Motor neuron (in vitro differentiated cells): ENCODE measurements at regions not wholly inside any gene's neighbourhood (a gene's known extent, or its start where the extent isn't known, plus 50 kb on each side); places are given as distances from the start of the nearest gene placed in this dataset.

Experiments used
- ATAC-seq, 8 experiments: fragments of 200-7000 bp; cut with Tn5 transposase; replicated peaks in 6 of 8; 2 replicates each; pipeline ENCODE4 v1.8.0; 2021; ENCODE audit warnings: mild to moderate bottlenecking in 8 of 8, moderate library complexity in 8 of 8
- H3K27ac ChIP-seq, 2 donors: fragments of 250-450 bp; sonication (Bioruptor Pico); 2 replicates each; pipeline ENCODE4 v1.9.0; 2021; ENCODE audit warnings: antibody characterized with exemption in 2 of 2, mild to moderate bottlenecking in 2 of 2, moderate library complexity in 1 of 2
- H3K4me1 ChIP-seq, 2 donors: fragments of 250-450 bp; sonication (Bioruptor Pico); replicated peaks in 1 of 2; 2 replicates each; pipeline ENCODE4 v1.6.1; 2021; ENCODE audit warnings: antibody characterized with exemption in 2 of 2, mild to moderate bottlenecking in 2 of 2, moderate library complexity in 1 of 2
- H3K4me3 ChIP-seq, 5 donors: fragments of 250-450 bp; sonication (Bioruptor Pico); 2 replicates each; pipeline ENCODE4 v1.9.0; 2021; ENCODE audit warnings: antibody characterized with exemption in 5 of 5, mild to moderate bottlenecking in 5 of 5, moderate library complexity in 4 of 5
- WGBS, 10 experiments: fragments of 450-650 bp; shearing (Covaris generic); methylation state at CpG; one replicate each; pipeline ENCODE4 v1.0.0; 2022; 5-methylcytosine and 5-hydroxymethylcytosine counted together
- in situ Hi-C, 9 experiments: fragments of 400-800 bp; cut with MboI; loops; one replicate each; pipeline ENCODE4 v1.15.0; 2021; ENCODE audit warnings: low sequenced_read_pairs in 9 of 9, low pct_unique_long_range_greater_than_20kb in 2 of 9; ENCODE audit not compliant: unreplicated experiment in 9 of 9

DNA sequence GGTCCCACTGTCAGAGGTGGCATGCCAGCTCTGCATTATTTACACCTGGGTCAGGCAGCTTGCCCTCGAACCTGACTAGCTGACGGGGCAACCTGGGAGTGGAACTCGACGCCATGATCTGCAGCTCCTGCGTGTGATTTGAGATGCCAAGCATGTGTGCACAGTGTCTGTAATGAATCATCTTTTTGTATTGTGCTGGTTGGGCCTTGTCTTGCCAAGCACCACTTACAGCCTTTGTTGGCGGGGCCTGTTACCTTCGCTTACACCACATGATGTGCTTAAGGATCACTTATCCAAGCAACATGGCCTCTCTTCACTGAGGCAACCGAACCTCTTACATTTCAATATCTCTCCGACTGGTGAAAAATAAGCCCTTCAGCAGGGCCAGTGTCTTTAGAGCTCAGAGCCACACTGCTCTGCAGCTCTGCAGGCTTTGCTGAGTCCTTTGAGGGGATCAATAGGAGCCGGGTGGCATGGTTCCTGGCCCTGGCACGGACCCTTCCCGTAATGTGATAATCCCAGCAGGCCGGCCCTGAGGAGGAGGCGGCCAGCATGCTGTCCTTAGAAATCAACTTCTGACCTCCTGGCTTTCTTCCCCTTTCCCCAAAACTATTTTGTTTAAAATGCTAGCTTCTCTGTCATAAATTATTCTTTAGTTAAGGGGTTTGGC lies 297.7 kb upstream of the CD180 start:
- WGBS, 10 experiments: 63 to 97% (median 93%) methylated on average over 2 to 13 of the region's 14 CpGs; no CpG with 5 or more reads in 2 of the 10 experiments
- H3K27ac ChIP-seq: no peak overlapping the region
- no peak overlapping the region for H3K4me3 ChIP-seq
- ATAC-seq: peak in 1 of 8 experiments; percentile 18
- in situ Hi-C loops: loop anchor here in 1 of 9 experiments (25.0 kb wide), 1 partner anchor 257 kb away; no protein-coding TSS in a partner anchor
- H3K4me1 ChIP-seq: no peaks in the 10 kb centered on the region

DNA sequence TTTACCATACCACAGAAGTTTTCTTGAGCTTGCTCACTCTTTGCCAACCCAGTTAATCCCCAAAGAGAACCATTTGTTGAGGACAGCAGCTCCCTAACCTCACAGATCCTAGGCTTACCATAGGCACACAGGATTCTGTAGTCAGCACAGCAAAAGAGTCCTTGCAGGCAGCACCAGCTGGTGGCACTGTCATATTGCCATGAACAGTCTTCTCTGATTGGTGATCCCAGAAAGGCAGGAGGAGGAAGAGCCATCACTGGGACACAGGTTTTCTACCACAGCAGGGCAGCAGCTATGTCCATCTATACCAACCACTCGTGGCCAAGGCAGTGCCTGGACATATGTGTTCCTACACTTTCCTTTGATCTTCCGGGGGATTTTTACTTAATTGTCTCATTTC lies 297.1 kb upstream of the CD180 start:
- in situ Hi-C loops: loop anchor here in 1 of 9 experiments (25.0 kb wide), 1 partner anchor 256 kb away; no protein-coding TSS in a partner anchor
- no peaks in the 10 kb centered on the region for H3K4me1 ChIP-seq
- no peak overlapping the region for H3K4me3 ChIP-seq
- WGBS, 10 experiments: 50 to 100% (median 90%) methylated on average over 1 to 2 of the region's 2 CpGs; no CpG with 5 or more reads in 5 of the 10 experiments
- peak; percentile 31 to 95 (median 65) for ATAC-seq
- no peak overlapping the region for H3K27ac ChIP-seq

DNA sequence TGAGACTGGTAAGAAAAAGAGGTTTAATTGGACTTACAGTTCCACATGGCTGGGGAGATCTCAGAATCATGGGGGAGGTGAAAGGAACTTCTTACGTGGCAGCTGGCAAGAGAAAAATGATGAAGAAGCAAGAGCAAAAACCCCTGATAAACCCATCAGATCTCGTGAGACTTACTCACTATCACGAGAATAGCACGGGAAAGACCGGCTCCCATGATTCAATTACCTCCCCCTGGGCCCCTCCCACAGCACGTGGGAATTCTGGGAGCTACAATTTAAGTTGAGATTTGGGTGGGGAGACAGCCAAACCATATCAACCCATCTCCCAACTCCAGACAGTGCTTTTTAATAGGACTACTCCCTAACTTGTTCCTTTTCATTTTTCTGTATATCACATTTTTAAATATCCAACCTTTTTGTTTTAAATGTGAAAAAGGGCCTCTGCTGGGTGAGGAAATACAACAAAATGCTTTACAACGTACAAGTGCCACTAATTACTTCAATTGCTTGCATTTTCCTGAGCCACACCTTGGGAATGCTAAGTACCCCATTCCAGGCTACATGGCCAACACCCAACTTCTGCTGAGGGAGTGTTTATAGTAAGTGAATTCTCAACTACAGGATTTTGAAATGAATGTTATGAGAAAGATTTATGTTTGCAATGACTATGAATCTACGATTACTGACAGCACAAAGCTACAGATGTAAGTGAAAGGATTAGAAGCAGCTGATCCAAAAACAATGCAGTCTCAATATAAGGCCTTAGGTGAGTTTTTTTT lies 294.1 kb upstream of the CD180 start:
- Histone ChIP-seq H3K4me1 (no peaks in the 10 kb centered on the region), H3K27ac (no peak overlapping the region), H3K4me3 (no peak overlapping the region)
- ATAC-seq: peak in 3 of 8 experiments; percentile 61 to 98 (median 90)
- 13 to 100% (median 61%) methylated on average over 1 to 7 of the region's 8 CpGs for WGBS, 10 experiments
- in situ Hi-C loops: loop anchor here in 1 of 9 experiments (25.0 kb wide), 1 partner anchor 253 kb away; no protein-coding TSS in a partner anchor

DNA sequence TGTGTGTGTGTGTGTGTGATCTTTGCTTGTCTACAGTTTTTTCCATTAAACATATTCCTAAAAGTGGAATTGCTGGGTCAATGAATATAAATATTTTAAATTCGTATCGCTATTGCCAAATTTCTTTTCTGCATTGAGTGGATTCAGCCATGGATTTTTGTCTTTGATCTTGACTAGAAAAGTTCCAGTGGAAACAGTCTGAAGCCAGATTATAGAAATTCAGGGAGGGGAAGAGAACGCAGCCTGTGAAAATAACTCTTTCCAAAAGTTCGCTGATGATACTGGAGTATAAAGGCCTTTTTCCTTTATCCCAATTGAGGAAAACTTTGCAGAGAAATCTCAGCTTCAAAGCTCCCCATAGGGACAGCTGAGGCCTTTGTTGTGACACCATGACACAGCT lies 292.3 kb upstream of the CD180 start:
- Histone ChIP-seq H3K27ac (no peak overlapping the region), H3K4me1 (no peaks in the 10 kb centered on the region), H3K4me3 (no peak overlapping the region)
- ATAC-seq: no peak
- 40 to 100% (median 89%) methylated on average over 1 to 4 of the region's 4 CpGs for WGBS, 10 experiments
- in situ Hi-C loops: loop anchor here in 1 of 9 experiments (25.0 kb wide), 1 partner anchor 252 kb away; no protein-coding TSS in a partner anchor

DNA sequence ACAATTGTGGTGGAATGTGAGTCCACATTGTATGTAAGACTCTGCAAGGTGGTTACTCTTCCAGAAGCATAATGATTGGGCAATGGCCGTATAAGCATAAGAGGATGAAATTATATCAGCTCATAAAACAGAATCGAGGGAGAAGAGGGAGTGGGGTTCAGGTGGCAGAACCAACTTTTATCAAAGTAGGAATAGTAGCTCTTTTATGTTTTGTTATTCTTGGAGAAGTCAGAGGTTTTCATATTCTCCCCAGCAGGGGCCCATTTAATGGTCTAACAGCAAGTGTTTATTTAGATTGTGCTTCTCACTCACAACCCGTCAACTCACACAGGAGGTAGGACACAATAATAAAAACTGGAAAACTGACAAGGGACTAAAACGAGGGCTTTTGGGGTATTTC lies 291.3 kb upstream of the CD180 start:
- WGBS, 10 experiments: 61 to 100% (median 80%) methylated on average over 1 to 4 of the region's 4 CpGs
- ATAC-seq: no peak
- H3K4me1 ChIP-seq: no peaks in the 10 kb centered on the region
- H3K27ac ChIP-seq: no peak overlapping the region
- in situ Hi-C loops: loop anchor here in 1 of 9 experiments (25.0 kb wide), 1 partner anchor 251 kb away; no protein-coding TSS in a partner anchor
- no peak overlapping the region for H3K4me3 ChIP-seq

GRCh38 chr5:67483453-67484030 lies 286.9 kb upstream of the CD180 start:
- H3K27ac ChIP-seq: no peak overlapping the region
- in situ Hi-C loops: loop anchor here in 1 of 9 experiments (25.0 kb wide), 1 partner anchor 246 kb away; no protein-coding TSS in a partner anchor
- 60 to 100% (median 88%) methylated on average over 2 of the region's 2 CpGs; no CpG with 5 or more reads in 2 of the 10 experiments for WGBS, 10 experiments
- no peak for ATAC-seq
- H3K4me1 ChIP-seq: no peaks in the 10 kb centered on the region
- no peak overlapping the region for H3K4me3 ChIP-seq

- in situ Hi-C loops: loop anchor here in 1 of 9 experiments (25.0 kb wide), 1 partner anchor 244 kb away; no protein-coding TSS in a partner anchor
- H3K4me3 ChIP-seq: no peak overlapping the region
- no peak for ATAC-seq
- no peak overlapping the region for H3K27ac ChIP-seq
- no peaks in the 10 kb centered on the region for H3K4me1 ChIP-seq
- WGBS, 10 experiments: 78 to 100% (median 94%) methylated on average over 1 of the region's 1 CpG; no CpG with 5 or more reads in 2 of the 10 experiments
Measured at GRCh38 chr5:67481362-67481761, 284.8 kb upstream of the CD180 start.

DNA sequence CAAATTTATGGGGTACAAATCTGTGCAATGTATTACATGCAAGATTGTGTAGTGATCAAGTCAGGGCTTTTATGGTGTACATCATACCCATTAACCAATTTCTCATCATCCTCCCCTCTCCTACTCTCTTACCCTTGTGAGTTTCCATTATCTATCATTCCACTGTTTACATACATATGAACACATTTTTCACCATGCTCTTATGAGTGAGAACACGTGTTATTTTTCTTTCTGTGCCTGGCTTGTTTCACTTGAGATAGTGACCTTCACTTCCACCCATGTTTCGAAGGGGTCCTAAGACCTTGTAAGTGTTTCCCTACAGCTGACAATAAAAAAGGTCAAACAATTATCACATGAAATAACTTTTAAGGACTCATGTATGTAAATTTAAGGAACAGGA lies 281.7 kb upstream of the CD180 start:
- ATAC-seq: no peak

GRCh38 chr5:67476995-67477394 lies 280.4 kb upstream of the CD180 start:
- Histone ChIP-seq H3K4me1 (no peaks in the 10 kb centered on the region), H3K27ac (no peak overlapping the region), H3K4me3 (no peak overlapping the region)
- ATAC-seq: no peak
- in situ Hi-C loops: loop anchor here in 1 of 9 experiments (25.0 kb wide), 1 partner anchor 240 kb away; no protein-coding TSS in a partner anchor
- WGBS, 10 experiments: 80 to 100% (median 100%) methylated on average over 1 of the region's 1 CpG; no CpG with 5 or more reads in 5 of the 10 experiments

More for the DNA sequence above, 281.7 kb upstream of the CD180 start:
- in situ Hi-C loops: loop anchor here in 1 of 9 experiments (25.0 kb wide), 1 partner anchor 241 kb away; no protein-coding TSS in a partner anchor
- WGBS, 10 experiments: 47 to 100% (median 80%) methylated on average over 1 to 2 of the region's 2 CpGs; no CpG with 5 or more reads in 1 of the 10 experiments
- Histone ChIP-seq H3K4me1 (no peaks in the 10 kb centered on the region), H3K4me3 (no peak overlapping the region), H3K27ac (no peak overlapping the region)

DNA sequence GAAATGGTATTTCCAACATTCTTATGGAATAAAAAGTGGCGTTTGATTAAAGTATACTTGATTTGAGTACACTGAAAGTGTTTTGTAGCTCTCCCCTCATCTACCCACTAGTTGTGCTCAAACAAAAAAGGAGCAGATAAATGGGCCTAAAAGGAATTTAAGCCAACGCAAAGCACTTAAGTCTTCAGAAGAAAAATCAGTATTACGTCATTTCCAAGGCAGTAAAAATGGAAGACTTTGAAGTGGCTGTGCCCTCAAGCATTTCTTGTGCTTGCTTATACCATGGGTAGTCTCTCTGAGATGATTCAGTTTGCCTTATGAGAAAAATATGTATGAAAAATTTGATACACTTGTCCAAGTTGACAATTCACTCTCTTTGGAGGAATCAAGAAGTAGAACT lies 279.9 kb upstream of the CD180 start:
- Histone ChIP-seq H3K4me3 (no peak overlapping the region), H3K27ac (no peak overlapping the region), H3K4me1 (no peaks in the 10 kb centered on the region)
- WGBS, 10 experiments: 15 to 100% (median 93%) methylated on average over 2 to 3 of the region's 3 CpGs; no CpG with 5 or more reads in 1 of the 10 experiments
- ATAC-seq: peak in 2 of 8 experiments; percentile 13 to 64
- in situ Hi-C loops: loop anchor here in 1 of 9 experiments (25.0 kb wide), 1 partner anchor 239 kb away; no protein-coding TSS in a partner anchor

DNA sequence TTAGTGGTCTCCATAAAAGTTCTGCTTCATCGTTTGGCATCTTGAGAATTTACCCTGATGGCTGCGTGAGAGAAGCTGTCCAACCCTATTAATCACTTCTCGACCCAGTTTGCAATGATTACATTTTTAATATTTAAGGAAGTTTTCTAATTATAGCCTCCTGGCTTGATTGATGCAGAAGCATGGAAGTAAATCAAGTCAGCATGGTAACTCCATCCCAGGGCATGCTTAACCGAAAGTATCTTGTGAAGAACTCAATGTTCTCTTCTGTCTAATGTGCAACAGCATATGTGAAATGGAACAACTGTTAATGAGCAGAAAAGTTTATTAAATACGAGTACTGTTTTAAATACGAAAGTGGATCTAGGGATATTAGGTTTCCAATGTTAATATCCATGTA lies 278.9 kb upstream of the CD180 start:
- 17 to 100% (median 89%) methylated on average over 2 to 6 of the region's 6 CpGs for WGBS, 10 experiments
- no peak overlapping the region for H3K4me3 ChIP-seq
- in situ Hi-C loops: loop anchor here in 1 of 9 experiments (25.0 kb wide), 1 partner anchor 238 kb away; no protein-coding TSS in a partner anchor
- H3K4me1 ChIP-seq: no peaks in the 10 kb centered on the region
- H3K27ac ChIP-seq: no peak overlapping the region
- no peak for ATAC-seq

- 80 to 100% (median 90%) methylated on average over 1 to 8 of the region's 8 CpGs for WGBS, 10 experiments
- Histone ChIP-seq H3K27ac (no peak overlapping the region), H3K4me1 (no peaks in the 10 kb centered on the region), H3K4me3 (no peak overlapping the region)
- in situ Hi-C loops: loop anchor here in 1 of 9 experiments (25.0 kb wide), 1 partner anchor 237 kb away; no protein-coding TSS in a partner anchor
- no peak for ATAC-seq
Measured at GRCh38 chr5:67474597-67475238, 278.1 kb upstream of the CD180 start.
